Fibroblast of the aortic adventitia (primary cell): ENCODE measurements at regions not wholly inside any gene's neighbourhood (a gene's known extent, or its start where the extent isn't known, plus 50 kb on each side); places are given as distances from the start of the nearest gene placed in this dataset.

ENCODE experiments used
- DNase-seq: peaks from one replicate; pipeline ENCODE4 v3.0.0-alpha.2; 2010; ENCODE audit warnings: low read depth
- H3K4me3 ChIP-seq: 2 replicates; pipeline ENCODE4 v1.5.1; 2011; ENCODE audit warnings: low read depth, mild to moderate bottlenecking, control low read depth, low read length, moderate library complexity
- CTCF ChIP-seq: IDR thresholded peaks from 2 replicates; pipeline ENCODE4 v1.5.1; 2011; ENCODE audit warnings: mild to moderate bottlenecking, low read length, control low read depth, inconsistent platforms; ENCODE audit not compliant: insufficient read depth

- H3K4me3 ChIP-seq, result no peak overlapping the region
- no peak for TF ChIP-seq CTCF
- no peak for DNase-seq
Measured at GRCh38 chr3:95254758-95255157, 1191.9 kb downstream of the NSUN3 start.

GRCh38 chr3:95265129-95265528, 1202.3 kb downstream of the NSUN3 start:
- no peak for TF ChIP-seq CTCF
- H3K4me3 ChIP-seq, result no peak overlapping the region
- no peak for DNase-seq

- no peak overlapping the region for H3K4me3 ChIP-seq
- DNase-seq, result no peak
- TF ChIP-seq CTCF, result no peak
Measured at GRCh38 chr3:95271395-95271794, 1208.5 kb downstream of the NSUN3 start.

- no peak for DNase-seq
- H3K4me3 ChIP-seq, result no peak overlapping the region
- TF ChIP-seq CTCF, result no peak
Measured at GRCh38 chr3:95272166-95272565, 1209.3 kb downstream of the NSUN3 start.

- no peak overlapping the region for H3K4me3 ChIP-seq
- no peak for DNase-seq
- TF ChIP-seq CTCF, result no peak
Measured at GRCh38 chr3:95272781-95273180, 1209.9 kb downstream of the NSUN3 start.

GRCh38 chr3:95277613-95278012, 1214.8 kb downstream of the NSUN3 start:
- TF ChIP-seq CTCF, result no peak
- no peak for DNase-seq
- H3K4me3 ChIP-seq, result no peak overlapping the region

- DNase-seq, result no peak
- H3K4me3 ChIP-seq, result no peak overlapping the region
- no peak for TF ChIP-seq CTCF
Measured at GRCh38 chr3:95280711-95281352, 1218.0 kb downstream of the NSUN3 start.
